Hematopoietic multipotent progenitor cell treated with erythropoietin and hydrocortisone succinate and interleukin-3 and kit ligand, for 6 days (in vitro differentiated cells): ENCODE measurements at regions not wholly inside any gene's neighbourhood (a gene's known extent, or its start where the extent isn't known, plus 50 kb on each side); places are given as distances from the start of the nearest gene placed in this dataset.
A peak's percentile ranks its signal among the peaks of the same experiment; 100 is the strongest.

Source experiments
- DNase-seq: peaks from one replicate; pipeline ENCODE4 v3.0.0-alpha.2; 2015

DNA sequence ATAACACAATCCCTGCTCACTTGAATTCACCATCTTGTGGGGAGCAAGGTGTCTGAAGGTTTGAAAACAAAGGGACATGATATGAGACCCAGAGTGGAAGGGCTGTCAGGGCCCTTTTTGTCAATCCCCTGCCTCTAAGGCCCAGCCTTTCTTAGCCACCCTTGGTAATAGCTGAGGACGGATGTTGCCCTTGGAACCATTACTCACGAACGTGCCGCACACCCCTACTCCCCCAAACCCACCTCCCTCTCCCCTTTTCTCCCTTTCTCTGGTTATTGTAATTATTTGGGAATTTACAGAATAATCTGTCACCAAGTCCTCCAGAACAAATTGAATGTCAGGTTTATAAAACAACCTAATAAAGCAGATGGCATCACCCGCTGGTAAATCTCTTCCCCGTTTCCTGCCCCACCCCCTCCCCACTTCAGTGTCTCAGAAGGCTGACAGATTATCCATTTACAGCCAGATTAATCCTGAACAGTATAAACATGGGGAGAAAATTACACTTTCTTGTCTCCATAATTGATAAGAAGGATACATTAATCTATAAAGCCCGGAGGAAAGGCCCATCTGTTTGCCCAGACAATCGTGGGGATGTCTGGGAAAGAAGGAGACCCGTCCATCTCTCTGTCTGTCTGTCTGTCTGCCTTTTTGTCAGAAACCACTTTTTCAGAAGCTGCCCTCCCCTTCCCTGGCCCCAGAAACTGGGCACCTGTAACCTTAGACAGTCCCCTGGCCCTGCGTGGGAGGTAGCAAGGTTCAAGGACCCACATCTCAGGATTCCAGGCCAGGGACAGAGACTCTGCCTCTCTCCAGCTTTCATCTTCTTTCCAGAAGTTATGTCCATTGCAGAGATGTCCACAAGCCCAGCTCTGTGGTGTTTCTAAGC lies 60.6 kb upstream of the CD34 start:
- DNase-seq = no peak

DNA sequence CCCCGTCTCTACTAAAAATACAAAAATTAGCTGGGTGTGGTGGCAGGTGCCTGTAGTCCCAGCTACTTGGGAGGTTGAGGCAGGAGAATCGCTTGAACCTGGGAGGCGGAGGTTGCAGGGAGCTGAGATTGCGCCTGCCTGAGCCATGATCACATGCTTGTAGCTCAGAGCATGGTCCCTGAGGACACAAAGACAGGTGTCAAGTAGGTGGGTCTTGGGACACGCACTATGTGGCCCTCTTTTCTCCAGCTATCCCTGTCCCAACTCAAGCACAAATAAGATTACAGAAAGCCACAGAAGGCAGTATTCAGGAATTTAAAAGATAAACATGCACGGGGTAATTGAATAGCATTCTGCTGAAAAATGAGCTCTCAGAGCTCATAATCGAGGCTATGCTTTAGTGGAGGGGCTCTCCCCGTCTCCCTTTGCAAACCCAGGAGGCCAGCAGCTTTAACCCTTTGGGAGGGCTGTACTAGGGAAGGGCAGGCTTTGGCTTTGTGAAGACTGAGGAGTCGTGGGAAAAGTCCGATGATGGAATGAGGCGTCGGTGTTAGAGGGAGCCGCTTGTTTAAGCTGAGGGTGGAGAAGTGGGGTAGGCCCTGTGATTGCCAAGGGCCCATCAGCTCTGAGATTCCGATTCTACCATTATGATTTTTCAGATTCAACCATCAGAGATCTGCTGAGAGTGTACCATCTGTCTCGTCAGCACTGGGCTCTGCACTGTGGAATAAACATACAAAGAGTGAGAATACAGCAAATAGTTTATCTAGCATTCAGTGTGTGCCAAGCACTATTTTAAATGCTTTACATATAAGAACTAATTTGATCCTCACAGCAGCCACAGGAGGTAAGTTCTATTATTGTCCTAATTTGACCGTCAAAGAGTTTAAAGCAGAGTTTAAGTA lies 59.7 kb upstream of the CD34 start:
- no peak for DNase-seq

DNA sequence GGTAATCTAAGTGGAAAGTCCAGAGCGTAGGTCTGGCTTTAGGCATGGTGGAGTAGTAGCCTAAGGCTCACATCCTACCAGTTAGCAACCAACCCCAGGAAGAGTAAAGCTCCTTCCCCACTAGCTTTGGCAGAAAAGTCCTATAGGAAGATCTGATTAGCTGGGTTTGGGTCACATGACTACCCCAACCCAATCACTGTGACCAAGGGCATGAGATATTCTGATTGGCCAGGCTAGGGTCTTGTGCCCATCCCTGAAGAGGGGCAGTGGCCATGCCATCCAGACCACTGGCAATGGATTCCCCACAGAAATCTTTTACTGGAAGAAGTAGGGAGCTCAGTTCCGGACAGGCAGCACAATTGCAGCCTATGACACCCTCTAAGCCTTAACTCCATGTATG lies 58.6 kb upstream of the CD34 start:
- no peak for DNase-seq

DNA sequence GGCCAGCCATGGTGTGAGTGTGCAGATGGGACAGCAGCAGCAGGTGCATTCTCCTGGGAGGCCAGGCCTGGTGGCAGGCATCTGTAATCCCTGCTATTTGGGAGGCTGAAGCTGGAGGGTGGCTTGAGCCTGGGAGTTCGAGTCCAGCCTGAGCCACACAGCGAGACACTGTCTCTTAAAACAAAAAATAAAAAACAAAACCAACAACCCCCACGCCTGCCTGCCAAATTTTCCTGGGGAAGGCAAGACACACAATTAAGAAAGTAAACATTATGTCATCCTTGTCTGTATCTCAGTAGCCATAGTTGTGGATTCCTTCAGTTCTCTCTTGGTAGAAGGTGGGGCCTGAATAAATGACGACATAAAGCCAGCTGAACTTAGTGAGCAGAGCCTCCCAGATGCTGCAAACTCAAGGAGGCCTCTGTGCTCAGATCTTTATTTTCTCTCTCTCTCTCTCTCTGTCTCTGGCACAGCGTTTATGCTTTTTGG lies 57.6 kb upstream of the CD34 start:
- no peak for DNase-seq

DNA sequence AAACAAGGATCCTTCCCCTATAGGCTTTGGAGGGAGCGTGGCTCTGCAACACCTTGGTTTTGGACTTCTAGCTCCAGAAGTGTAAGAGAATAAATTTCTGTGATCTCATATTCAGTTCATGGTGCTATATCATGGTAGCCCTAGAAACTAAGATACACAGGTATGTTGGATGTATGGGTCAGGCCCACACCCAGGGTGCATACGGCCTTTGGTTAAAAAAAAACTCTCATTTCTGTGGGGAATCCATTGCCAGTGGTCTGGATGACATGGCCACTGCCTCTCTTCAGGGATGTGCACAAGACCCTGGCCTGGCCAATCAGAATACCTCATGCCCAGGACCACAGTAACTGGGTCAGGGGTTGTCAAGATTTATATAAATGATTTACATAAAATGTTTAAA lies 56.8 kb upstream of the CD34 start:
- DNase-seq = no peak

DNA sequence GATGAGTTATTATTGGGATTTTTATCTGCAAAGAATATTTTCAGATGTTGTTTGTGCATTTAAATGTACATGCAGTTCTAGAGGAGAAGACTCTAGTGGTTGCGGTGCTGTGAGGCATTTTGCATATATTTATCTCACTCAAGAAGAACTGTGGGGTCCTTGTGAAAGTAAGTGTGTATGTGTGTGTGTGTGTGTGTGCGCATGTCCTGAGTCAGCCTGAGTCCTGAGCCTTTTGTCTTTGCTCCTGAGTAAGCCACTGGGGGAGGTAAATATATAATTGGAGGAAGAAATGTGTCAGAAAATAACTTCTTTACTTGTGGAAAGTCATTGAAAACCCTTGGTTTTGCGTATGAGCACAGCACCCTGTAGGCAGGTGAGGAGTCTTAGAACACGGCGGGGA lies 55.6 kb upstream of the CD34 start:
- no peak for DNase-seq

DNA sequence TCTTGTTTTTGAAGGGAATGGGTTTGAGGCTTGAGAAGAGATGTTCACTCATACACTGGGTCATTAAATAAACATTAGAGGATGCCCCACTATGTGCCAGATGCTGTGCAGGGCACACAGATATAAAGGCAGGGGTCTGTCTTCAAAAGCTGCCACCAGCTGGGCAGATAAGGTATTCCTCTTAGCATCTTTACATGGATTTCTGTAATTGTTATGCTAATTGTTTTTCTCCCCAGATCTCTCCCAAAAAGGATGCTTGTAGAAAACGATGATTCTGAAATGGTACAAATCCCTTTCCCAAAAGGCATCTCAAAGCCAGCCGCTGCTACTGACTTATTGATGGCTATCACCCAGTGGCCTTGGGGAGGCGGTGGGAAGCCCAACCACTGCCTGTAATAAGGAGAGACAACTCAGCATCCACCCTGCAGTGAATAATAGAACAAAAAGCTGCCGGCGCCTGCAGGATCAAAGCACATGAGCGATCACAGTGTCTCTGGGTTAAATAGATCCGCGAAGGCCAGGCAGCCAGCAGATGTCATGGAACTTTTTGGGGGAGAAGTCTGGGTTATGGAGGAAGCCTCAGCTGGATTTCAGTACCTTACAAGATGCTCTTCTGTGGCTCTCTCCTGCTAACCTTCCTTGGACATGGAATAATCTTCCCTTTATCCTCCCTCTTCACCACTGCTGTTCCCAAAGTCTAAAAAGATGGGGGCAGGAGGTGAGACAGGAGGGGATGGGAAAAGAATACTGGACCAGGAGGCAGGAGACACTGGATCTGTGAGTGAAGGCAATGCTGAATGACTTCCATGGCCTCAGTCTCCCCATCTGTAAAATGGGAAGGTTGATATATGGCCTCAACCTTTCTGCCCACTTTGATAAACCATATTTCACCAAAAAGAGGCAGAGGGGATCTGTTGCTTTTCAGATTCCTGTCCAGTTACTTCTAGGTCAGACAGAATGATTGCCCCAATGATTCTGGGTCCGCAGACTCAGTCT lies 54.8 kb upstream of the CD34 start:
- peak; percentile 18 for DNase-seq

DNA sequence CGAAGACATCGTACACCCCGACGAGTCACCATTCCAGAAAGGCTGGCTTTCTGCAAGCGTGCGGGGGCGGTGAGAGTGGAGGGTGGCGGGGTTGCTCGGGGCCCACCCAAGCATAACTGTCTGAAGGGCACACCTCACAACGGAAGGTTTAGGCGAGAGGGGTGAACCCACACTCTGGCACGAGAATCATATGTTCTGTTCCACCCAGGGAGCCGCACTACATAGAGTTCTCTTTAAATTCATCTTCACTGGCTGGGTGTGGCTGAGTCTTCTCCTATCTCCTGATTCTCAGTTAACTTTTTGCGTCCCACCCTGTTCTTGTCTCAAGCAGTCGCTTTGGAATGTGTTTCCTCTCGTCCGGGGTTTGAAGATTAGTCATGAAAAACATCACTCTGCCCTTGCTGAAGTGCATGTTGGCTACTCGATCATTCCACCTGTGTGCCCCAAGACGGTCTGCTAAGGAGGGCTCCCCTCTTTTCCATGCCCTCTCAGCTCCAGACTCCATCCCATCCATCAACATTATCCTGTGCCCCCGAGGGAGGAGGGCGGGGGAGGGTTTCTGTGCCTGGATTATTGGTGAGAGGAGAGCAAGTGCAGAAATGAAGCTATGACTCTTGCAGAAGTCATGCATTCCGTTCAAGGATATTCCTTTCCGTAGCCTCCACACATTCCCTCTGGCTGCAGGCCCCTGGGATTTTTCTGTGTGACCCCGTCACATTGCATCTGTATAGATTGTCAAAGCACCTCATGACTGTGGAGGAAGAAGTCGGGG lies 53.5 kb upstream of the CD34 start:
- DNase-seq = peak; percentile 98

DNA sequence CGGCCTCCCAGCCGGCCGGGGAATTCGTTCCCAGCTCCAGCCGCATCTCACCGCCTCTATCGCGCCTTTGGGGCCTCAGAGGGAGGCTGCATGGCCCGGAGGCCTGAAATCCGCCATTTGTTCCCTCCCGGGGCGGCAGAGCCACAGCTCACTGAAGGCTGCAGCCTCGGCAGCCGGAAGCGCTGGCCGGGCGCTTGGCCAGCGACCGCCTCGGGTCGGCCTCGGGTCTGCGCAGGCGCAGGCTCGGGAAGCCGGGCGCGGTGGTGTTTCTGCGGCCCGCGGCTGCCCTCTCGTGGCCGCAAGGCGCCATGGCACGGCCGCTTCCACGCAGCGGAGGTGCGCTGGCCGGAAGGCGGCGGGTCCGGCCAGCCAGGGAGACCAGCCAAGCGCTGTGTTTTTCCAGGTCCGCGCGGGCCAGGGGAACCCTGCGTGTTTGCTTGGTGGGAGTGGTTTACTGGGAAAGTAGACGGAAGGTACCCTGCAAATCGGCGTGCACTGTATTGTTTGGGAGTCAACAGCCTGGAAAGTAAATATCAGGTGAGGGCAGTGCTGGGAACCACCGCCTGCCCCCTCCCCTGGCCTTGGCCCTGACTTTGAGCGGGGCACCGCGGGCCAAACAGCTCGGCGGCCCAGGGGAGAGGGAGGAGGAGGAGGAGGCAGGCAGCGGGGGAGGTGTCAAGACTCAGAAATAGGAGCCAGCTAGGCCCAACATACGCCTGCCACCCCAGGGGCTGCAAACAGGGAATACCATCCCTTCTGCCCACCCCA lies 52.7 kb upstream of the CD34 start:
- peak; percentile 93 for DNase-seq

DNA sequence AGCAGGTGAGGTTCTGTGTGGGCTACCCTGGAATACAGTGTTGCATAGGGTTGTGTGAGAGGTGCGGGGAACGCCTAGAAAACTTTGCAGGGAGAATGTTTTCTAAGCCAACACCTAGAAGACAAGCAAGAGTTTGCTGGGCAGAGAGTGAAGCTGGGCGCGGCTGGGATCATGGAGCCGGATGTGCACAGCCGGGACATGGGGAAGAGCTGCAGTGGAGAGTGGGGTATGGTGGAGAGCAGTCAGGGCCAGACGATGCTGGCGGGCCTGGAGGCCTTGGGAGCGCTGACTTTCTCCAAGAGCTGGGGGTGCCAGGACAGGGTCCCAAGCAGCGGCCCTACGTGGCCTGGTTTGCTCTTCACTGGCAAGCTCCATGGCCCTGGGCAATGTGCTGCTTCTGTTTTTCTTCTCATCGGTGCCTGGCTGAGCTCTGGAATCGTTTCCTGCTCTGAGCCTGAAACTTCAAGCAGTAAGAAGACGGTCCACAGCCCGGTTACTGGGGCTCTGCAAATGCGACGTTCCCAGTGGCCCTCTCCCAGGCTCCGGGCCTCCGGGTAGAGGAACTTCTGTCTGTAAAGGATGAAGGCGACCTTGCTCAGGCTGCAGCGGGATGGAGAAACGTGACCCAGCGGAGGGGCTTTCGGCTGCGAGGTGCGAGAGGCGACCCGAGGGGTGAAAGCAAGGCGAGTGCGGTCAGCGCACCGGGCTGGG lies 51.9 kb upstream of the CD34 start:
- peak; percentile 51 for DNase-seq
